Choroid plexus epithelial cell (primary cell): ENCODE measurements at regions not wholly inside any gene's neighbourhood (a gene's known extent, or its start where the extent isn't known, plus 50 kb on each side); places are given as distances from the start of the nearest gene placed in this dataset.

Experiments used
- DNase-seq: peaks from one replicate; pipeline ENCODE4 v3.0.0-alpha.2; 2010; ENCODE audit warnings: low read depth
- H3K4me3 ChIP-seq: 2 replicates; pipeline ENCODE4 v1.5.1; 2011; ENCODE audit warnings: low read depth, mild to moderate bottlenecking, control low read depth, low read length, moderate library complexity
- TF ChIP-seq, protein P1 (sequence below): conservative IDR thresholded peaks from 2 replicates; pipeline ENCODE4 v1.5.1; 2011; ENCODE audit warnings: low read depth, mild to moderate bottlenecking, control low read depth, inconsistent platforms, low read length, moderate library complexity

DNA sequence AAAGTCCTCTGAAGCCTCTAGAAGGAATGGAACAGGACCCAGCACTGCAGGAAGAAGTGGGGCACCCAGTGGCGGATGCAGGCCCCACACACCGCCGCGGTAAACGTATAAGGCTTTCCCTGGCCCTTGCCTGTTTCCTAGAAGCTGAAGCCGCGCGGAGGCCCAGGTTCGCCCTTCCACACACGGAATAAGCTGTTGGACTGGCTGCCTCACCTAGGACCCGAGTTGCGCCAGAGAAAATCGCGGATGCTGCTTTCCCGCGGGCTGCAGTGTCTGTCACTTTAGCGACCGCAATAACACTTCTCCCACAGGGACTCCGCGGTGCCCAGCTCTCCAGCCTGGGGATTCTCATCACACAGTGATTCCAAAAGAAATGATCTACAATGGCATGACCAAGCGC lies 1736.9 kb downstream of the TP53TG3F start:
- TF ChIP-seq, protein P1, sequence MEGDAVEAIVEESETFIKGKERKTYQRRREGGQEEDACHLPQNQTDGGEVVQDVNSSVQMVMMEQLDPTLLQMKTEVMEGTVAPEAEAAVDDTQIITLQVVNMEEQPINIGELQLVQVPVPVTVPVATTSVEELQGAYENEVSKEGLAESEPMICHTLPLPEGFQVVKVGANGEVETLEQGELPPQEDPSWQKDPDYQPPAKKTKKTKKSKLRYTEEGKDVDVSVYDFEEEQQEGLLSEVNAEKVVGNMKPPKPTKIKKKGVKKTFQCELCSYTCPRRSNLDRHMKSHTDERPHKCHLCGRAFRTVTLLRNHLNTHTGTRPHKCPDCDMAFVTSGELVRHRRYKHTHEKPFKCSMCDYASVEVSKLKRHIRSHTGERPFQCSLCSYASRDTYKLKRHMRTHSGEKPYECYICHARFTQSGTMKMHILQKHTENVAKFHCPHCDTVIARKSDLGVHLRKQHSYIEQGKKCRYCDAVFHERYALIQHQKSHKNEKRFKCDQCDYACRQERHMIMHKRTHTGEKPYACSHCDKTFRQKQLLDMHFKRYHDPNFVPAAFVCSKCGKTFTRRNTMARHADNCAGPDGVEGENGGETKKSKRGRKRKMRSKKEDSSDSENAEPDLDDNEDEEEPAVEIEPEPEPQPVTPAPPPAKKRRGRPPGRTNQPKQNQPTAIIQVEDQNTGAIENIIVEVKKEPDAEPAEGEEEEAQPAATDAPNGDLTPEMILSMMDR: no peak
- no peak overlapping the region for H3K4me3 ChIP-seq
- no peak for DNase-seq

DNA sequence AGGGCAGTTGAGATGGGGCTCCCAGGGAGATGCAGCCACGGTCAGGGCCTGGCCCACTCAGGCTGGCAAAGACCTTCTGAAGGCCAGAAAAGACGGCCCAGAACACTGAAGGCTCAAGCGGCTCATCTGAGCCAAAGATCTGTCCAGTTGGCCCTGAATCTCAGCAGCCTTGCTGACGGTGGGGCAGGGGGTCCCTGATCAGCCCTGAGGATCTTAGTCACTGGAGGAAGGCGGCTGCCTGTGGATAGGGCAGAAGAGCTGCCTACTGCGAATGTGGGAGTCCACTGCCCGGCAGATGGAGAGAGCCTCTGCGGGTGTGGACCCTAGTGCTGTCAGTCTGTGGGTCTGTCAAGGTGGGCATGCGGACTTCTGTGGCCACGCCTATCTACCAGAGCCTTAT lies 1738.2 kb downstream of the TP53TG3F start:
- DNase-seq: no peak
- TF ChIP-seq, protein P1: no peak
- no peak overlapping the region for H3K4me3 ChIP-seq

DNA sequence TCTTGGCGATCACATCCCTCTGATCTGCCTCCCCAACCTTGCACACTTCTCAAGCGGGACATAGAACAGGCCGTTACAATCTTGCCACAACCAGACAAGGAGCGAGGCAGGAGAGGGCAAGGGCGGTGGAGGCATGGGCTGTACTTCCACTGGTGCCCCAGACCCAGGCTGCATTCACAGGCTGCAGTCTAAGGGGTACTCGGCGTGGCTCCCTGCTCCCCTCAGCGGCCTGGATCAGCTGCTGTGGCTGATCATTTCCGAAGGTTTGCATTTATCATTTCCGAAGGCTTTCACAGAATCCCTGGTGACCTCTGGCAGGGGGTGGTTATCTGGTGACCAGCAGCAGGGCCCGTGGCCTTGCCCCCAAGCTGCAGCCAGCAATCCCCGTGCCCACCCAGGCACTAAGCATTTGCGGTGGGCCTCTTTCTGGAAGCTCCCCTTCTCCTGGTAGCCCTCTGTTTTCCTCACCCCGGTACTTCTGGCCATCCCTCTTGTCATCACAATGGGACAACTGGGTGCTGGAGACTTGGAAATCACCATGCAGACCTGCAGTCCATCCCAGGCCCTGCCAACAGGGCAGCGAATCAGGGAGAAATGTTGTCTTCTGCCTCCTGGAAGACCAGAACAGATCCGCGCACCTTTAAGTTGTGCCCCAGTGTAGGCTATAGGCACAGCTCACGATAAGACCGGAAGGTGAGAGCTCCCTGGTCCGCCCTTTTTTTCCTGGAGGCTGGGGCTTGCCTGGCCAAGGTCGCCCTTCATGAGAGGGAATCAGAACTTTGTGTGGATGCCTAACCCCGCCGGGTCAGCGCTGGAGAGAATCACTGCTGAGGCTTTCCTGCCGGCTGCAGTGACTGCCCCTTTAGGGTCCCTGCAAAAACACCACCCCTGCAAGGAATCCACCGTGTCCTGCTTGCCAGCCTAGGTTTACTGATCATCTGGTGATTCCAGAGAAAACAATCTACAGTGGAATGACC lies 1739.1 kb downstream of the TP53TG3F start:
- TF ChIP-seq, protein P1: no peak
- no peak for DNase-seq
- H3K4me3 ChIP-seq: no peak overlapping the region

DNA sequence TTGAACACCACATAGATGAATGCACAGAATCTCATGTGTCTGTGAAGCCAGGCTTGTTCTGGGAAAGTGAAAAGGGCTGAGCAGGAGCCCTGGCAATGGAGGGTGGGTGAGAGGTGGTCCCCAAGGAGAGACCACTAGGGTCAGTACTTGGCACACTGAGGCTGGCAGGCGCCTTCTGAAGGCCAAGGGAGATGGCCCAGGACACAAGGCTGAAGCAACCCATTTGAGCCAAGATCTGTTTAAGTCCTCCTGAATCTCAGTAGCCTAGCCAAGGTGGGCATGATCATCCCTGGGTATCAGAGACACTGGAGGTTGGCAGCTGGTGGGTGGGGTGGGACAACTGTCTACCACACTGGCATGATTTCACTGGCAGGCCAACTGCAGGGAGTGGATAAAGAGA lies 1741.2 kb downstream of the TP53TG3F start:
- no peak for DNase-seq
- TF ChIP-seq, protein P1: no peak
- H3K4me3 ChIP-seq: no peak overlapping the region

DNA sequence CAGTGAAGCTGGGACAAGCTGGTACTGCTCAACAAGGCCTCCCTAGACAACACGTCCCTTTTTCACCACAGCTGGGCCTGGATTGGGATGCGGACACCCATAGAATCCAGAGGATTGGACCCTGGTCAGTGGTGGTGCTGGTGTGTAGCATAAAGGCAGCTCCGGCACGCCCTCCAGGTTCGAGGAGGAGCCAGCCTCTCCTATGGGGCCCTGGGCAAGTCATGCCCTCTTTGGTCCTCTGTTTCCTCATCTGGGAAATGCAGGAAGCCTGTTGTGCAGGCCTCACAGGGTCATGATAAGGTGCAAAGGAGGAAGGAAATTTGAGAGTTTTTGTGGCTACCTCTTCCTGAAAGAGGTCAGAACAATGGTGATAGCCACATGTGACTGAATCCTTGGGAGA lies 1741.7 kb downstream of the TP53TG3F start:
- H3K4me3 ChIP-seq: no peak overlapping the region
- no peak for DNase-seq
- TF ChIP-seq, protein P1: no peak

DNA sequence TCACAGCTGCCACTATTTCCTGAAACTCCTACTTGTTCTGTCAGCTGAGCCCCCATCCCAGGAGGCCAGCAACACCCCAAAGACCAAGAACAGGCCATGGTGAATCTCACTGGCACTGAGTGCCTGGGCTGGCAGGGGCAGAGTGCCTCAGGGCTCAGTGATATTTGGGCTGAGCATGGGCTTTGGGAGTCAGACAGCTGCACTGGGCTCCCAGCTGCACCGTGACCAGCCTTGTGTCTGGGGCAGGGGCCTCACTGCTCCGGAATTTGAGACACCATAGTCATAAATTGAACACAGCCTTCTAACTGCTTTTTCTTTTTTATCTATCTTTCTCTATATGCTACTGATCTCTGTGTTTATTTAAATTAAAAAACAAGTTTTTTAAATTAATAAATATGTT lies 1744.2 kb downstream of the TP53TG3F start:
- TF ChIP-seq, protein P1: no peak
- H3K4me3 ChIP-seq: no peak overlapping the region
- DNase-seq: no peak
